Subcutaneous abdominal adipose tissue (tissue), 5 donors: ENCODE measurements at regions not wholly inside any gene's neighbourhood (a gene's known extent, or its start where the extent isn't known, plus 50 kb on each side); places are given as distances from the start of the nearest gene placed in this dataset.

Experiments
- H3K27ac ChIP-seq: one replicate; pipeline ENCODE4 v1.7.0; 2013; ENCODE audit warnings: low read depth, mild to moderate bottlenecking, inconsistent platforms, low read length, moderate library complexity
- H3K27me3 ChIP-seq, 5 donors: one replicate each; pipeline ENCODE4 v1.7.0; 2013; ENCODE audit warnings: low read length in 5 of 5, inconsistent platforms in 1 of 5; ENCODE audit not compliant: control insufficient read depth in 5 of 5, insufficient read depth in 4 of 5
- H3K36me3 ChIP-seq, 5 donors: one replicate each; pipeline ENCODE4 v1.7.0; 2013; ENCODE audit warnings: low read length in 5 of 5; ENCODE audit not compliant: control insufficient read depth in 5 of 5, insufficient read depth in 5 of 5
- H3K4me1 ChIP-seq, 5 donors: one replicate each; pipeline ENCODE4 v1.7.0; 2013; ENCODE audit warnings: low read length in 5 of 5, mild to moderate bottlenecking in 3 of 5, moderate library complexity in 1 of 5; ENCODE audit not compliant: control insufficient read depth in 5 of 5, insufficient read depth in 5 of 5
- H3K4me3 ChIP-seq, 5 donors: one replicate each; pipeline ENCODE4 v1.7.0; 2013; ENCODE audit warnings: low read length in 5 of 5, low read depth in 1 of 5
- H3K9ac ChIP-seq, 5 donors: one replicate each; pipeline ENCODE4 v1.7.0; 2013; ENCODE audit warnings: low read length in 5 of 5, mild to moderate bottlenecking in 4 of 5, moderate library complexity in 3 of 5
- H3K9me3 ChIP-seq, 5 donors: one replicate each; pipeline ENCODE4 v1.7.0; 2013; ENCODE audit warnings: low read length in 5 of 5; ENCODE audit not compliant: control insufficient read depth in 5 of 5
- donor health status: healthy.
- donor health status: healthy.
- donor health status: healthy.
- donor health status: healthy.
- donor health status: healthy.

- Histone ChIP-seq H3K9me3 (peaks cover 0 to 11% (median 6%) of the 10 kb centered on the region in 5 donors), H3K27ac (no peak overlapping the region), H3K9ac (no peak overlapping the region), H3K27me3 (peaks cover 0 to 14% (median 11%) of the 10 kb centered on the region in 5 donors), H3K4me1 (no peaks in the 10 kb centered on the region), H3K36me3 (no peaks in the 10 kb centered on the region), H3K4me3 (no peak overlapping the region)
These were observed 50.8 kb upstream of the PIWIL1 start for GRCh38 chr12:130286741-130287440.
